Prostate gland (tissue), 2 donors: ENCODE measurements at regions not wholly inside any gene's neighbourhood (a gene's known extent, or its start where the extent isn't known, plus 50 kb on each side); places are given as distances from the start of the nearest gene placed in this dataset.

Source experiments
- CTCF ChIP-seq, 4 experiments: fragments of 200-600 bp in 2 of 4; fragments of 450-650 bp in 2 of 4; sonication (generic) in 2 of 4; IDR thresholded peaks; 1 replicate in 3 of 4; 2 replicates in 1 of 4; pipeline ENCODE4 v1.5.1; 2016 to 2019; ENCODE audit warnings: antibody characterized with exemption in 4 of 4, mild to moderate bottlenecking in 2 of 4, moderate library complexity in 2 of 4
- POLR2A ChIP-seq: fragments of 450-650 bp; IDR thresholded peaks from one replicate; pipeline ENCODE4 v1.6.1; 2016; ENCODE audit warnings: antibody characterized with exemption, mild to moderate bottlenecking

- TF ChIP-seq CTCF (IDR thresholded peaks at IDR 0.05) (no peak), POLR2A (no peak)
Observed at GRCh38 chr21:43267391-43268085, 98.7 kb downstream of the CRYAA start.
